Breast epithelium (tissue), 4 donors: ENCODE measurements at regions not wholly inside any gene's neighbourhood (a gene's known extent, or its start where the extent isn't known, plus 50 kb on each side); places are given as distances from the start of the nearest gene placed in this dataset.

Source experiments
- DNase-seq, 2 donors: peaks; one replicate each; pipeline ENCODE4 v3.0.0-alpha.2; 2019; ENCODE audit warnings: low spot score in 2 of 2
- H3K27ac ChIP-seq, 2 donors: fragments of 200-600 bp; sonication (generic) in 1 of 2; one replicate each; pipeline ENCODE4 v1.5.1; 2016 to 2019; ENCODE audit warnings: mild to moderate bottlenecking in 1 of 2
- H3K27me3 ChIP-seq, 2 donors: fragments of 200-600 bp; sonication (generic) in 1 of 2; one replicate each; pipeline versions ENCODE4 v1.5.1 to v1.6.0; 2017 to 2019; ENCODE audit warnings: control low read depth in 1 of 2, mild to moderate bottlenecking in 1 of 2
- H3K36me3 ChIP-seq: fragments of 200-600 bp; one replicate; pipeline ENCODE4 v1.5.1; 2019
- H3K4me1 ChIP-seq, 2 donors: fragments of 200-600 bp; sonication (generic); one replicate each; pipeline ENCODE4 v1.5.1; 2016 to 2019; ENCODE audit warnings: control low read depth in 1 of 2
- H3K4me3 ChIP-seq, 3 donors: fragments of 200-600 bp; sonication (generic); 1 replicate in 2 of 3; 2 replicates in 1 of 3; pipeline ENCODE4 v1.5.1; 2016 to 2019; ENCODE audit warnings: mild to moderate bottlenecking in 3 of 3, moderate library complexity in 2 of 3
- H3K9me3 ChIP-seq, 2 donors: fragments of 200-600 bp; sonication (generic) in 1 of 2; one replicate each; pipeline ENCODE4 v1.5.1; 2016 to 2019; ENCODE audit warnings: control low read depth in 1 of 2
- CTCF ChIP-seq, 3 donors: fragments of 450-650 bp; IDR thresholded peaks; one replicate each; pipeline ENCODE4 v1.5.1; 2016 to 2017; ENCODE audit warnings: antibody characterized with exemption in 3 of 3, mild to moderate bottlenecking in 3 of 3, moderate library complexity in 3 of 3
- POLR2A ChIP-seq: fragments of 450-650 bp; IDR thresholded peaks from one replicate; pipeline ENCODE4 v1.6.1; 2016; ENCODE audit warnings: antibody characterized with exemption, mild to moderate bottlenecking, moderate library complexity
- POLR2AphosphoS5 ChIP-seq, 3 donors: sonication (generic); formaldehyde crosslinking; IDR thresholded peaks; one replicate each; pipeline ENCODE4 v1.6.1; 2017; ENCODE audit warnings: antibody characterized with exemption in 3 of 3
- intact Hi-C: fragments of 100-400 bp; cut with DNase I; formaldehyde crosslinking; loops from one replicate; pipeline ENCODE4 v1.15.1; 2023; ENCODE audit warnings: low total_unique reads

- DNase-seq = no peak
- Histone ChIP-seq H3K27me3 (no peaks in the 10 kb centered on the region), H3K27ac (no peak overlapping the region), H3K36me3 (peaks cover 5% of the 10 kb centered on the region), H3K4me1 (no peaks in the 10 kb centered on the region), H3K9me3 (no peaks in the 10 kb centered on the region), H3K4me3 (no peak overlapping the region)
- intact Hi-C loops = no loop called here
- TF ChIP-seq POLR2A (no peak), POLR2AphosphoS5 (IDR thresholded peaks at IDR 0.05) (no peak), CTCF (IDR thresholded peaks at IDR 0.05) (no peak)
These were observed 67.1 kb upstream of the ANKRD1 start for GRCh38 chr10:90988024-90988423.

- H3K4me3 ChIP-seq = no peak overlapping the region
- no peak overlapping the region for H3K27ac ChIP-seq
- H3K27me3 ChIP-seq = no peaks in the 10 kb centered on the region
- no peak for DNase-seq
- H3K4me1 ChIP-seq = no peaks in the 10 kb centered on the region
- peaks cover 5% of the 10 kb centered on the region for H3K36me3 ChIP-seq
- TF ChIP-seq POLR2AphosphoS5 (IDR thresholded peaks at IDR 0.05) (no peak), CTCF (IDR thresholded peaks at IDR 0.05) (no peak), POLR2A (no peak)
- no peaks in the 10 kb centered on the region for H3K9me3 ChIP-seq
- intact Hi-C loops = no loop called here
These were observed 67.9 kb upstream of the ANKRD1 start for GRCh38 chr10:90988802-90989201.

- Histone ChIP-seq H3K4me1 (no peaks in the 10 kb centered on the region), H3K36me3 (peaks cover 5% of the 10 kb centered on the region), H3K9me3 (no peaks in the 10 kb centered on the region), H3K27me3 (no peaks in the 10 kb centered on the region), H3K4me3 (no peak overlapping the region), H3K27ac (no peak overlapping the region)
- intact Hi-C loops = no loop called here
- TF ChIP-seq POLR2AphosphoS5 (IDR thresholded peaks at IDR 0.05) (no peak), POLR2A (no peak), CTCF (IDR thresholded peaks at IDR 0.05) (no peak)
- no peak for DNase-seq
These were observed 68.5 kb upstream of the ANKRD1 start for GRCh38 chr10:90989378-90989777.

DNA sequence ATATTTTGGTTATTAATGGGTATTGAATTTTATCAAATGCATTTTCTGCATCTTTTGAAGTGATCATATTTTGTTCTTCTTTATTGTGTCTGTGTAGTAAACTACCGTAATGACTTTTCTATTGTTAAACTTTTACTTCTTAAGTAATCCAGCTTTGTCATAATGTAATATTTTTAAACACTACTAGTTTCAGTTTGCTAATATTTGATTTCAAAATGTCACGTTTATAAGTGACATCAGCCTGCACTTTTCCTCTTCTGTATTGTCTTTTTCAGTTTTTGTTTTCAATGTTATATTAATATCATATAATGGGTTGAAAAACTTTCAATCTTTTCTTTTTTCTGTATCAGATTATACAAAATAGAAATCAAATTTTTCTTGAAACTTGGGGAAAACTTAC lies 71.6 kb upstream of the ANKRD1 start:
- no peak for TF ChIP-seq POLR2A
- TF ChIP-seq POLR2AphosphoS5 (IDR thresholded peaks at IDR 0.05) = no peak
- no peak for TF ChIP-seq CTCF (IDR thresholded peaks at IDR 0.05)
- intact Hi-C loops = no loop called here
- no peak for DNase-seq
- peaks cover 5% of the 10 kb centered on the region for H3K36me3 ChIP-seq
- no peaks in the 10 kb centered on the region for H3K4me1 ChIP-seq
- H3K27me3 ChIP-seq = no peaks in the 10 kb centered on the region
- H3K4me3 ChIP-seq = no peak overlapping the region
- H3K27ac ChIP-seq = no peak overlapping the region
- H3K9me3 ChIP-seq = no peaks in the 10 kb centered on the region

- no peak overlapping the region for H3K4me3 ChIP-seq
- no peak overlapping the region for H3K27ac ChIP-seq
- no peaks in the 10 kb centered on the region for H3K9me3 ChIP-seq
- no peaks in the 10 kb centered on the region for H3K4me1 ChIP-seq
- TF ChIP-seq POLR2A (no peak), CTCF (IDR thresholded peaks at IDR 0.05) (no peak), POLR2AphosphoS5 (IDR thresholded peaks at IDR 0.05) (no peak)
- DNase-seq = no peak
- intact Hi-C loops = no loop called here
- no peaks in the 10 kb centered on the region for H3K27me3 ChIP-seq
- peaks cover 5% of the 10 kb centered on the region for H3K36me3 ChIP-seq
These were observed 72.5 kb upstream of the ANKRD1 start for GRCh38 chr10:90993340-90993739.
